Activated gamma-delta T cell treated with Interleukin-2 at 50 U/mL for 16 hours (primary cell): ENCODE measurements at regions not wholly inside any gene's neighbourhood (a gene's known extent, or its start where the extent isn't known, plus 50 kb on each side); places are given as distances from the start of the nearest gene placed in this dataset.
"Not testable (repeated sequence)": the region's sequence is repeated elsewhere in the genome, so short reads cannot be mapped to it uniquely, and the experiment has no call there.

Experiments used
- DNase-seq: peaks from one replicate; pipeline ENCODE4 v3.0.0-alpha.2; 2020

- DNase-seq = no peak
Measured at GRCh38 chr5:106661866-106662265, 1008.9 kb downstream of the EFNA5 start.

DNA sequence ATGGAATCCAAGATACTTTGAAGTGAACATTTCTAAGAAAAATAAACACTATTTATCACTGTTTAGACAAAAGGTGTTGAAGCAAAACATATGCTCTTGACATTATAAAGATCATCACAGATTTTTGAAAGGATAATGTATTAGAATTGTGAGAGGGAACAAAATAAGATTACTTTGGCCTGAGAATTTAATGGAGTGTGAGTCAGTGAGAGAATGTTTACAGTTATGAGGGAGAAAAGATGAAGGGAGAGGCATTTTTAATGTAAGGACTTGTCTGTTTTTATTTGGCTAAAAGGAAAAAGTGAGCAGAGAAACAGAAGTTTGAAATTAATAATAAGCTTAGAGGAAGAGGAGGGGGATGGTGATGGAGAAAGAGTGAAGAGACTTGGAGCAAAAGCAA lies 1010.1 kb downstream of the EFNA5 start:
- DNase-seq = no peak

GRCh38 chr5:106658150-106658549 lies 1012.6 kb downstream of the EFNA5 start:
- DNase-seq = no peak

DNA sequence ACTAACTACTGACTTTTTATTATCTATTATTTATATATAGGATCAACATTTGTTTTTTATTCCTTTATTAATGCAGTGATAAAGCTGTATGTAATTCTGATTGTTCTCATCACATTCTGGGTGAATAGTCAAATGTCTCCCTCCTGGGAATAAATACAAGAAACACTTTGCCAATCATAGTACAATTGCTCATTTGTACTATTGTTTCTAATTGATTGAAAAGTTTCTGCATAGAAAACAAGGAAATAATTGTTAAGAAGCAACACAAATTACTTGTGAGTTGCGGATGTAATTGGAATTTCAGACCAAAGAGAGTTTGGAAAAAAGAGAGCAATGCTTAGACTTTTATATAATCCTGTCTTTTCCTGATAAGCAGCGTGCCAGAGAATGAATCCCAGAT lies 1013.9 kb downstream of the EFNA5 start:
- DNase-seq = no peak

- DNase-seq = no peak
Measured at GRCh38 chr5:106649031-106649430, 1021.7 kb downstream of the EFNA5 start.

- no peak for DNase-seq
Measured at GRCh38 chr5:106648401-106648800, 1022.3 kb downstream of the EFNA5 start.

GRCh38 chr5:106646106-106646505 lies 1024.6 kb downstream of the EFNA5 start:
- no peak for DNase-seq

- no peak for DNase-seq
Measured at GRCh38 chr5:106640511-106640910, 1030.2 kb downstream of the EFNA5 start.

- DNase-seq = no peak
Measured at GRCh38 chr5:106639488-106639887, 1031.2 kb downstream of the EFNA5 start.

DNA sequence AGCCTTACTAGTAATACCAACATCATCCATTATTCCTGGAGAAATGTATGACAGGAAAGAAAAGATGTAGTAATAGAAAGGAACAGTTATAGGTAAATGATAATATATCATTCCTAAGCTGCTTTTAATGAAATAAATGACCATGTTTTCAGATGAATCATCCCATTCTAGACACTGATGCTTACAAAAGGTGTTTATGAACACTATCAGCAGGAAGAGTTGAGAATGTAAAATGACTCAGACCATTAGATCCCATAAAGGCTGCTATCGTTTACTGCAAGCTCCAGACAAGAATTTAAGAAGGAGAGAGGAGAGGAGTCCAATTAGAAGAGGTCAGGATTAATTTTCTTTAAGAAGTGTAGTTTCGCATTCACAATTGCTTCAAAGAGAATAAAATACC lies 1033.5 kb downstream of the EFNA5 start:
- no peak for DNase-seq

GRCh38 chr5:106634375-106634774 lies 1036.4 kb downstream of the EFNA5 start:
- no peak for DNase-seq

GRCh38 chr5:106633825-106634224 lies 1036.9 kb downstream of the EFNA5 start:
- DNase-seq = no peak

DNA sequence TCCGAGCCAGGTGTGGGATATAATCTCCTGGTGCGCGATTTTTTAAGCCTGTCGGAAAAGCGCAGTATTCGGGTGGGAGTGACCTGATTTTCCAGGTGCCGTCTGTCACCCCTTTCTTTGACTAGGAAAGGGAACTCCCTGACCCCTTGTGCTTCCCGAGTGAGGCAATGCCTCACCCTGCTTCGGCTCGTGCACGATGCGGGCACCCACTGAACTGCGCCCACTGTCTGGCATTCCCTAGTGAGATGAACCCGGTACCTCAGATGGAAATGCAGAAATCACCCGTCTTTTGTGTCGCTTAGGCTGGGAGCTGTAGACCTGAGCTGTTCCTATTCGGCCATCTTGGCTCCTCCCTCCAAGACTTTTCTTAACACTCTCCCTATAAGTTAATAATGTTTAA lies 1042.3 kb downstream of the EFNA5 start:
- not testable (repeated sequence) for DNase-seq

- DNase-seq = no peak
Measured at GRCh38 chr5:106610041-106610440, 1060.7 kb downstream of the EFNA5 start.

DNA sequence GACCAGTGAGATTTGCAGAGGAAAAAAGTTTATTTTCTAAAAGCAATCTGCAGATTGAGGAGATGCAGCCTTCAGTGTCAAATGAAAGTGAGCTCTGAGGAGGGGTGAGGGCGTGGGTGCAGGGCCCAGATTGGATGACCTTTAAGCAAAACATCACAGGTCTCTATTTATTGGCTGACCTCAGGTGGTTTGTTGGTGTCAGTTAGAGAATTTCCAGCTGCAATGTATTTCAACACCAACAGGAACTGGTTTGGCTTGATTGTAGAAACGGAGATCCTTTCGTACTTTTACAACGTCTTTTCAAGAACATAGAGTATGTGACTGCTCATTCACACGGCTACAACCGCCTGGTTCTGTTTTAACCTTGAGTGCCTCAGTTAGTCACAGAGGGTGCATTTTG lies 1069.1 kb downstream of the EFNA5 start:
- no peak for DNase-seq

DNA sequence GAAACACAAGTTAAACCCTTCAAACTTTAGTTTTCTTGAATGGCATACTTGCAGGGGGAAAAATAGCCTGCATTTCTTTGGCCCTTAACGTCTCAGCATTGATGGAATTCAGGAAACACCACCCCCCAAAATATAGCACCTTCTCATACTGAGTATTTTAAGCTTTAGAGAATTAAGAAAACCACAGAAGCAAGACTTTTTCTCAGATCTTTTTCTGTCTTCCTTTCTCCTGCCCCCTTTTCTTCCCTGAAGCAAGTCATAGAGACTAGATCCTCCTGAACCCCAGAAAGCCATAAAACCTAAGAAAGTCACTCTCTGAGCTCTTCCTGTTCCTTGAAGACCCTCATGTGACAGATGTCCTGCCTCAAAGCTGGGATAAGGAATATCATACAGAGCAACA lies 1069.9 kb downstream of the EFNA5 start:
- no peak for DNase-seq

DNA sequence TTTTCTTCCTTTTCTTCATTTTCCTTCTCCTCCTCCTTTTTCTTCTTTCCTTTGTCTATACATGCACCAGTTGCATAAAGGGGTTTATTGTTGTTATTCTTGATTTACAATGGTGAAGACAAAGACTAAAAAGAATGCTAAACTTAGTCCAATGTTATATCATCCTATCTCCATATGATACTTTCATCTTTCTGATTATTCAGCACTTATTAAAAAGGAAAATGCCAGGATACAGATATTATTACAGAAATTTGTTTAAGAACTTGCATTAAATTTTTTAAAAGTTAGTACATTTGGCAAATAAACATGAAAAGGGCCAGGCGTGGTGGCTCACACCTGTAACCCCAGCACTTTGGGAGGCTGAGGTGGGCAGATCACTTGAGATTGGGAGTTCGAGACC lies 1074.9 kb downstream of the EFNA5 start:
- DNase-seq = no peak

- no peak for DNase-seq
Measured at GRCh38 chr5:106584268-106584667, 1086.5 kb downstream of the EFNA5 start.

DNA sequence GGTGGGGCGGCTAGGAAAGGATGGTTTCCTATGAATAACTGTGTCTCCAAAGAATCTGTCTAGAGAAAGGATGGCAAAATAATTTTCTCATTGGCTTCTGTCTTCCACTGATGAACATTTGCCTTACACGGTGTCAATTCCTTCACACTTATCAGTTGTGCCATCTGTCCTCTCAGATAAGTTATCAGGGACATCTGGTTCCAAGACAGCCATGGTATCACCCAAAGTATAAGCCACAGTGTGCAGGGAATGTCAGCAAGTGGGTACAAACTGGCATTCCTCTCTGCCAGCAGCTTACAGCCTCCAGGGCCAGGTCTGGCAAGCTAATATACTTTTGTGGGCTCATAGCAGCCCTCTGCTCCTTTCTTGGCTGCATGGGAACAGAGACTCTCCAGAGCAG lies 1092.0 kb downstream of the EFNA5 start:
- no peak for DNase-seq

DNA sequence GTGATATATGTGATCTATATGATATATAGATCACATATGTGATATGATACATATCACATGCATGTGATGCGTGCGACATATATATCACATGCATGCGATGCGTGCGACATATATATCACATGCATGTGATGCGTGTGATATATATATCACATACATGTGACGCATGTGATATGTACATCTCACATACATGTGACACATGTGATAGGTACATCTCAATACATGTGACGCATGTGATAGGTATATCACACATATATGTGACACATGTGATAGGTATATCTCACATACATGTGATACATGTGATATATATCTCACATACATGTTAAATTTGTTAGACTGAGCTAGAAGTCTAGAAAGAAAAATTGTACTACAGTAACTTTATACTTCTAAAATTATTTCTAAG lies 1095.9 kb downstream of the EFNA5 start:
- no peak for DNase-seq

- DNase-seq = no peak
Measured at GRCh38 chr5:106566031-106566430, 1104.7 kb downstream of the EFNA5 start.

DNA sequence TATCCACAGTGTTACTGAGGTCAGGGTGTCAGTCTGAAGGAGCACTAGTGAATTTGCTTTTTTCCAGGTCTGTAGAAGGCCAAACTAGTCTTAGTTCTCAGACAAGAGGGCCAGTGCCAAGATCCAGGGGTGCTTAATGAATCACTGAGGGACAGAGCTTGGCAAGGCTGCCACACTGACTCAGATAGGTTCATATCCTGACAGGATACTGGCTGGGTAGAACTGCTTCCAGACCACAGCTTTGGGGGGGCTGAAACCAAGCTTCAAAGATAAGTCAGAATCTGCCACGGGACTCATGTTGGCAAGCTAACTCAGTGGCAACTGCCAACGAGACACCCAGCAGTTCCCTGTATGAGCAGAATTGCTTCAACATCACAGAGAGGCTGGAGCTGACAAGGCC lies 1125.4 kb downstream of the EFNA5 start:
- DNase-seq = no peak

DNA sequence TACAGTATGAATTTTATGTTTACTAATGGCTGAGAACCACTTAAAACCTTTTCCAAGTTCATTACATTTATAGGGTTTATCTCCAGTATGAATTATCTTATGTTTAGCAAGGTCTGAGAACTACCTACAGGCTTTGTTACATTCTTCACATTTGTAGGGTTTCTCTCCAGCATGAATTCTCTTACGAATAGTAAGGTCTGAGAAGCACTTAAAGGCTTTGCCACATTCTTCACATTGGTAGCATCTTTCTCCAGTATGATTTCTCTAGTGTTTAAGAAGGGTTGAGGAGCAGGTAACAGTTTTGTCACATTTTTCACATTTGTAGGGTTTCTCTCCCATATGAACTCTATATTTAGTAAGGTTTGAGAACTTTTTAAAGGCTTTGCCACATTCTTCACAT lies 1127.4 kb downstream of the EFNA5 start:
- no peak for DNase-seq

DNA sequence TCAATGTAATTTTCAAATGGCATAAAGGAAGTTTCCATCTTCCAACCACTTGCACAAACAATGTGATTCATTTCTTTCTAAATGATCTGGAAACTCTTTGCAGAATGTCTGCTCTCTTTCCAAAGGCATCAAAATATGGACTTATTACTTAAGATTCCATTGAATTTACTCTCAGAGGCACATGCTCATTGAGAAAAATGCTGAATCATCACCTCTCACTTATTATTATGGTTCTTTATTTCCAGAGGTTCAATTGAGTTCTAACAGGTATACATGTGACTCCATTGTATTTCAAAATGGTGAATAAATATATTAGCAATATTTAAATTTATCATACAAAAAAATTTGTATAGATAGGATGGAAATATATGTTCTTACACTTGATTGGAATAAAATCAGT lies 1140.6 kb downstream of the EFNA5 start:
- DNase-seq = no peak

GRCh38 chr5:106525438-106525837 lies 1145.3 kb downstream of the EFNA5 start:
- DNase-seq = no peak

GRCh38 chr5:106523852-106524251 lies 1146.9 kb downstream of the EFNA5 start:
- no peak for DNase-seq
